Medulla oblongata (tissue), 1 donor: ENCODE measurements at regions not wholly inside any gene's neighbourhood (a gene's known extent, or its start where the extent isn't known, plus 50 kb on each side); places are given as distances from the start of the nearest gene placed in this dataset.

Source experiments
- DNase-seq: peaks from one replicate; pipeline ENCODE4 v3.0.0-alpha.2; 2015; ENCODE audit errors: extremely low spot score

DNA sequence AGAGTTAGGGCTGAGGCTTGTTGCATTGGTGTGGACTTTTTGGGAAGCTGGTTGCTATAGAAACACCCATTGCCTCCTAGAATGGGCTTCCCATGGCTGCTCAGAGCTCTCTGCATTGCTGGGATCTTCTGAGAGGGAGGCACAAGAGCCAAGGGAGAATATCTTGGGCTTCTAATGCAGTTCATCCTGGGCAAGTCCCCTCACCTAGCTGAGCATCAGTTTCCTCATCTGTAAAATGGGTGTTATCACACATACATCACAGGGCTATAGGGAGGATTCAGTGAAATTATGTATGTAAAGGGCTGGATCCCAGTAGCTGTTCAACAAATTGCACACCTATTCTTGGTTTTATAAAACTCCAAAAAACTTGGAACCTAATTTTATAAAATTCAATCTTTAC is 106.1 kb upstream of the ALDH1B1 start:
- DNase-seq, result no peak

DNA sequence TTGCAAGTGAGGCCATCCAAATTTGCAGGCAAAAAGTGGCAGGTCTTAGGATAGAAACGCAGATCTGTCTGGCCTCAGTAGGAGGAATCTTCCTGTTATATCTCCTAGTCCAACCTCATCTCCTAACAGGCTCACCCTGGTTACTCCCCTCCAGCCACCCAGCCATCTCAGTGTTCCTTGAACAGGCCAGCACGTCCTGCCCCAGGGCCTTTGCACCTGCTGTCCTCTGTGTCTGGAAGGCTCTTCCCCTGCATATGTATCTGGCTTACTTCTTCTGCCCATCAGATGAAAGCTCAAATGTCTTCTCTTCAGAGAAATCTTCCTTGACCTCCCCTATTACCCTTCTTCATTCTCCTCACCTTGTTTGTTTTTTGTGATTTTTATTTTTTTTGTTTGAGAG is 107.3 kb upstream of the ALDH1B1 start:
- no peak for DNase-seq

DNA sequence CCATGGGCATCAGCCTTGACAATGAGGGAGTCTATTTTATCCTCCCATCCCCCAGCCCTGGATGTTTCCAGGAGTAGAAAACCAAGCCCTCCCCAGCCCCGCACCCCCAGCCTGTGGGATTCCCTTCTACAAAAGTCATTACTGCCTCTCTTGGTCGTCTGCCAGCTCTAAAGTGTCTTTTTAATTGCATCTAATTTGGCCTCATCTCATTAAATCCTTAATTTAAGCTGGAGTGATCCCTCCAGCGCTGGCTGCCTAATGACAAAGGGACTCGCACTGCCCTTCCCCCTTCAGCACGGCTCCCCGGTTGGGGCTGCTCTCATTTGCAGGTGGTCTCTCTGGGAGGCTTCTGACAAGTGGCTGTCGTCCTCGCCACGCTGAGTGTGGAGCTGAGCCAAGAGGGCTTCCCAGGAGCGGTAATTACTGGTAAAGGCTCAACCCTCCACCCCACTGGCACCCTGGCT is 107.9 kb upstream of the ALDH1B1 start:
- no peak for DNase-seq

DNA sequence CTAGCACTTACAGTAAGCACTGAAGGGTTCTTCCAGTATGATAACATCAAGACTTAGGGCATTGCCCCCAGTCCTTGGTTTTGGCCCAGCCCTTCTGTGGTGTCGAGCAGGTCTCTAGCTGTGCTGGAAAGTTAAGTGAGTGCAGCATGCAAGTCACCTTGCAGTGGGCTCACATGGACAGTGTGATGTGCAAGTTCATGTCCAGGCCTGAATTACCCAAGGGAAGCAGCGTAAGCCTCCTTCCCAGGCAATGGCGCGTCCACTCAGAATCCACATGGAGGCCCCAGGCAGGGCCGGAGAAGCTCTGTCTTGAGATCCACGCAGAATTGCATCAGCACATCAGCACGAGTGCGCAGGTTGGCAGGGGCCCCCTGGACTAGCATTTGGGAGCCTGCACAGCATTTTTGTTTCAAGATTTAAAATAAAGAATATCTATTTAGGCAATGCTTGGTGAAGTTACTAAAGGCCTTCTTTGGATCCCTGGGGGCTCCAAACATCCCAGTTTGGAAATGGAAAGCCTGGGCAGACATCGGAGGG is 108.4 kb upstream of the ALDH1B1 start:
- DNase-seq, result no peak

DNA sequence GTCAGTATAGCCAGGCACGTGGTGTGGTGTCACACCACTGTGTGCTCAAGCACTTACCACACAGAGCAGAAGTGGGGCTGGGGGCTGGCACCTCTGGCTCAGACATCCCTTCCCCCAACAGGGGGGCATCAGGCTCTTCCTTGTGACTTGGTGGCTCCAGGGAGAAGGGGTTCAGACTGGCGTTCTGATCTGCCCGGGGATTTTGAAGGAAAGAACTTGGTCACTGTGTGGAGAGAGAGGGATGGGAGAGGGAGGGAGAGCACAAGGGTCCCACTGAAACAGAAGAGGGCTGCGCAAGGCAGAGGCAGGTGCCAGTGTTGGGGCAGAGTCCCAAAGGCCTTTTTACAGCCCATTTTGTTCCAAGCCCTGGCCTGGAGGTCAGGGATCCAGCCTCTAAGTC is 109.7 kb upstream of the ALDH1B1 start:
- no peak for DNase-seq

DNA sequence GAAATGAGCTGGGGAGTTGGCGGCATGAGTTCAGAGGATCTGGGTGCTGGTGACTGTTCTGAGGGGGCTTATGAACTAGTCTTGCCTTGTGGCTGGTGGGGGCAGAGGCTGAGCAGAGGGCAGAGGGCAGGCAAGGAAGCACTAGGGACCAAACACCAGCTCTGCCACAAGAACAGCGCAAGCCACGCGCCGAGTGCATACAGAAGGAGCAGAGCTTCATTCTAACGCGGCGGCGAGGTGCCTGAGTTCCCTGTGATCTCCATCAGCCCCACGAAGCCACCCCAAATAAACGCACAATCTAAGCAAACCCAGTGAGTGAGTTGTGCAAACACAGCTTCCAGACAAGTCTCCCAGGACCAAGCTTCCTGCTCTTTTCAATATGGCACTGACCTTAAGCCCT is 110.6 kb upstream of the ALDH1B1 start:
- DNase-seq, result no peak

DNA sequence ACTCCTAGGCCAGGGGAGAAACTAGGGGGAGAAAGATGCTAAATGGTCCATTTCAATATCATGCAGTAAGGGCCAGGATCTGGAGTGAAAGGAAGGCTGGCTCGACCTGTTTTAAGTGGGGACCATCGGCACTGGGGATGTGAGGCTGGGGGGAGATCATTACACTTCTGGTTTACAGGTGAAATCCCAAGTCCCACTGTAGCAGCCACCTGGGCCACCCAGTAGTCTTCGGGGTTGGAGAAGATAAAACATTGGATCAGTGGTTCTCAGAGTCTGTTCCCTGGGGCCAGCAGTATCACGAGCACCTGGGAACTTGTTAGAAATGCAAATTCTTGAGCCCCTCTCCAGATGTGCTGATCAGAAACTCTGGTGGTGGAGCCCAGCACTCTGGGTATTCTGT is 111.3 kb upstream of the ALDH1B1 start:
- no peak for DNase-seq

DNA sequence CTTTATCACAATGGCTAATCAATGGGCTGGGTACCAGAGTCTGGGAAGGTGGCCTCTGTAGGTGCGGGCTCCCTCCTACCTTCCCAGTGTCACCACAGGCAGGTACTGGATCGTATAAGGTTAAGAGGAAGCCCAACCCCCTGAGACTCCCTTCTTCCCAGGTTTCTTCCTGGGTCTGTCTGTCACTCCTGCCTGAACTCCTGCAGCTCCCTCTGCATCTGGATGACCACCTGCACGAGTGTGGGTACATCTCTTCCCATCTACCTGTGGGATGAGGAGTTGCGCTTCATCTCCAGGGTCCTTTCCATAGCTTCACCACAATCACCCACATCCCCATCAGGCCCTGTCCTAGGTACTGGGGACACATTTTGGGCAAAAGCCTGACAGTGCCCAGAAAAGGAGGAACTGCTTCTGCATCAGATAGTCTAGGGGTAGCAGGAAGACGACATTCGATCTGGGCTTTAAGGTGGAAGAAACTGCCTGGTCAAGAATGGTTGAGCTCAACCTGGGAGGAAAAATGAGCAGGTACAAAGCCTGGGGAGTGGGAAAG is 112.2 kb upstream of the ALDH1B1 start:
- no peak for DNase-seq

DNA sequence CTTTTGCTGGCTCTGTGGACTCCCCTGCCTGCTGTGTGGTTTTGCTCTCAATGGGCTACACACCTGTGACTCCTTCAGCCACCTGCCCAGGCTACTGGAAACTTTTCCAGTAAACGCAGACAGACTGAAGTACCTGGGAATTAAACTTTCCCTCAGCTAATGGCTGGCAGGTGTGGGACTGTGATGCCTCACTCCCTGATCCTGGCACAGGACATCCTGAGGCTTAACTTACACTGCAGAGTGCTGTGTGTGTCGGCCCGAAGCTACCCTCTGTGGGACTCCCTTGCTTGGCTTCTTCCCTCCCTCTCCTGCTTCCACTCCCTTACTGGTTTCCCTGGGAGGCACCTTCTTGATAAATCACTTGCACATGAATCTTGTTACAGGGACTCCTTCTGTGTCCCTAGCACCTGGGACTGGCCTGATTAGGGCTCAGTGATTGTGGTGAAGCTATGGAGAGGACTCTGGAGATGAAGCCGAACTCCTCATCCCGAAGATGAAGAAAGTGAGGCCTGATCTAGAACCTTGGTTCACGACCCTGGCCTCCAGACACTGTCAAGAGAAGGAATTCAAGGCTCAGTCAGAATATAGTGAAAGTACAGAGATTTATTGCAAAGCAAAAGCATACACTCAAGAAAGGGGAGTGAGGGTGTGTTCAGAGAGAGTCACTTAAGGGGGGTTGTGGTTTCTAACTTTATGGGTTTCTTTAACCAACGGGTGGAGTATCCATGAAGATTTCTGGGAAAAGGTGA is 113.4 kb upstream of the ALDH1B1 start:
- DNase-seq, result no peak

DNA sequence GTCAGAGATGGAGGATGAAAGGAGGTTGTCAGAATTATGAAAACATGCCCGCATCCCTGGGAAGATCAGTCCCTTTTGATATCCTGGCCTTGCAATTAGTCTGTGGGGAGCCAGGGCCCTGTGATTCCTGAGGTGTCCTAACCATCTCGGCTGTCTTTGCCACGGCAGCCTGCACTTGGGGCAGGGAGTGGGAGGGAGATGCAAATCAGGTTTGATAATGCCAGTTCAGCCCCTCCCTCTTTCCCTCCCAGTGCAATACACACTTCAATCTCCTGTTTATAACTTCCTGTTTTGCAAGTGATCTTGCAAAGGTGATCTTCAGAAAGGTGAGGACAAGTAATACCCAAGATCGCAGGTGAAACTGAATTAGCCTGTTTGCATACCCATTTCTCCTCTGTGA is 114.0 kb upstream of the ALDH1B1 start:
- no peak for DNase-seq

DNA sequence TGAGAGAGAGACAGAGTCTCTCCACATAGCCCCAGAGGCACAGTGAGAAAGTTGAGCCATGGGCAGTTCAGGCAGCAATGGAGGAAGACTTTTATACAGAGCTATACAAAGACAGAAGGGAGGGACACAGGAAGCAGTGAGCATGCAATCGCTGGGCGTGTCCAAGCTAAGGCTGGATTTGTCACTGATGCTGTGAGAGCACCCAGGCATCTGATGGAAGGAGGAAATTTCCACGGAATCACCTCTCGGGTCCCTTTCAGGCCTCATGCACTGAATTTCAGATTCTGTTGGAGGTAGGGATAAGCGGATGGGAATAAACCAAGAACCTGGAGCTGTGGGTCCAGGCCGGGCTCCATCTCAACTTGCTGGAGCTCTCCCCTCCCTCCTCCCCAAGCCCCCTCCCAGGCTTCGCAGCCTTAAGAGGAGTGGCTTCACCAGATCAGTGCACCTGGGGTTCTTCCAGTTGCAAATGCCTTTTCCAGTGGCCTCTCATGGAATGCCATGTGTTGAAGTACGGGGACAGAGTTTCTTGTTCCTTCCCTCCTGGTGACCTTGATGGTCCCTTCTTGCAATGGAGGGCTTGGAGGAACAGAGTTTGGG is 114.8 kb upstream of the ALDH1B1 start:
- no peak for DNase-seq

DNA sequence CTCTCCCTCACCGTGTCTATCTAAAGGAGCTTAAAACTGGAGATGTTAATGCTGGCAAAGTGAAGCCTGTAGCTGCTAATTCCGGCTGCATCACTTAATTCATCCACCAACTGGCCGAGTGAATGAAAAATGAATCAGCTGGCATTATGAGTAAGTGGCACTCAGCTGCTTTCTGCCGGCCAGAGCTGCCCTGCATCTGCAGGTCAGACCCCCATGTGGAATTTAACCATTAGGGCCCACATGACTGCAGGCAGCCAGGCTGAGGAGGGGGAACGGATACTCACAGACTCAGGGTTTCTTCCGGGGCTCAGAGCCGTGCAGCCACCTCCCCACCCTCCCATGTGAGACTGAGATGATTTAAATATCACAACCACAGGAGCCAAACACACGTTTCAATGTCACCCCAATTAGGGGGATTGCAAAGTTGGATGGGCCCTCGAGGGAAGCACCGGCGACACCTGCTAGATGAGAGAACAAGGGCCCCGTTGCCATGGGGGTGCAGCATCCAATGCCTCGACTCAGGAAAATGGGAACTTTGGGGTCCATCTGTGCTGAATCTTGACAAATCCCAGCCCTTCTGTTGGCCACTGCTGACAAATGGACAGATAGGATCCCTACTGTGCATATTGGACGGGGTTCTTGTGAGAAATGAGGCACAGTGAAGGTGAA is 115.6 kb upstream of the ALDH1B1 start:
- no peak for DNase-seq

DNA sequence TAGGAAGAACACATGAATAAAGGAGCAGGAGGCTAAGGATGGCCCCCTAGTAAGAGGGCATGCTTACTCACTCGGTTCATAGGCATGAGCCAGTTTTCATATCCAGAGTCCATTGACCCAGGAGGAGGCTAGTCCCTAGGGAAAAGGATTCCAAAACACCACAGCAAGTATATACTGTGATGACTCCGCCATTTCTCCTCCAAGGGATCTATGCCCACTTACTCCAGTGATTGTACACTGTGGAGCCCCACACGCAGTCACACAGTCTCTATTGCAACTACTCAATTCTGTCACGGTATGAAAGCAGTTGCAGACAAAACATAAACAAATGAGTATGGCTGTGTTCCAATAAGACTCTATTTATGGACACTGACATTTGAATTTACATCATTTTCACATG is 117.7 kb upstream of the ALDH1B1 start:
- DNase-seq, result no peak

DNA sequence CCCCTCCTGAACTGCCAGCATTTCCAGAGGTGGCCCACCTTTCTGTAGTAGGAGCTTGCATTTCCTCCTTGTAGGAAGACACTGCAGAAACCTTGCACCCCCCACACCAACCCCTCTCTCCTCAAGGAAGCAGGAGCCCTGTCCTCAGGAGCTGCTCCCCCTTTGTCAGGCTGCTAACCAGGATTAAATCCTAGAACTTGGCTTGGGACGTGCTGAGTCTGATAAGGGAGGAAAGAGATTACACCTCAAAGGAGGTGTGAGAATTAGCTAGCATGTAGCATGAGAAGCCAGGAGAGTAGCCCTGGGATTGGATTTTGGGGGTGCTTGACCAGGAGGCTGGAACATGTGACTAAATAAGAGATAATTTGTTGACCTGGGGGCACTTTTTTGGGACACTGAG is 119.8 kb upstream of the ALDH1B1 start:
- no peak for DNase-seq

DNA sequence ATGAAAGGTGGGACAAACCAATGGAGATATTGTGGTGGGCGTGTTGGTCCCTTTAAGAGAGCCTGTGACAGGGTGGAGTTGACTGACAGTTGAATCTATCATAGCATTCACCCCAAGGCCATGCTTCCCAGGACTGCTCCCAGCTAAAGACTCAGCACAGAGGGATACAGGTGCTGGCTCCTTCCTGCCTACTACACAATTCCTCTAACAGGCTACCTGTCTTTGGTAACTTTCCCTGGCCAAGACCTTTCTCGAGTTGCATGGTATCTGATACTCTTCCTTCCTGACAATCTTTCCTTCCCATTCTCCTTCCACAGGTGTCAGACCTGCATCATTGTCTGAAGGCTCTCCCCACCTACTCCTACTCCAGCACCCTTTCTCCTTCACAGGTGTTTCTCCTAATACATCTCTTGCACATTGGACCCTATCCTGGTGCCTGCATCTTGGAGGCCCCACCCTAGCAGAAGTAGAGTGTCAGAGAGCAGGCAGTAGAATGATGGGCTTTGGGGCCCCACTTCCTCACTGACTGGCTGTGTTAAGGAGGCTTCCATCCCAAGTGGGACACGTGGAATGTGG is 120.7 kb upstream of the ALDH1B1 start:
- no peak for DNase-seq

DNA sequence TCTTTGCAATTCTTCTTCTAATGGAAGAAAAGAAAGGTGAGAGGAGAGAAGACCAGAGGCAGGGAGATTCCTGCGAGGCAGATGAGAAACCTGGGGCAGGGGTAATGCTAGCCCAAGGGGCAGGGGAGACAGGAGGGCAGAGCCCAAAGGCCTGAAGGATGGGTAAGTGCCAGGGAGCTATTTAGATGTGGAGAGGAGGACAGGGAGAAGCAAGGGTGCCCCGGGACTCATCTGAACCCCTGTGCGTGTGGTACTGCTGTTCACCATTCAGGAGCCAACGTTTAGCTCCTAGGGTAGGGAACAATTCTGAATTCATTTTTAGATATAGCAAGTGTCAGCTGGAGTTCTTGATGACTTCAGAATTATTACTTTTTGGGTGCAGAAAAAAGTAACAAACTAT is 122.7 kb upstream of the ALDH1B1 start:
- no peak for DNase-seq

DNA sequence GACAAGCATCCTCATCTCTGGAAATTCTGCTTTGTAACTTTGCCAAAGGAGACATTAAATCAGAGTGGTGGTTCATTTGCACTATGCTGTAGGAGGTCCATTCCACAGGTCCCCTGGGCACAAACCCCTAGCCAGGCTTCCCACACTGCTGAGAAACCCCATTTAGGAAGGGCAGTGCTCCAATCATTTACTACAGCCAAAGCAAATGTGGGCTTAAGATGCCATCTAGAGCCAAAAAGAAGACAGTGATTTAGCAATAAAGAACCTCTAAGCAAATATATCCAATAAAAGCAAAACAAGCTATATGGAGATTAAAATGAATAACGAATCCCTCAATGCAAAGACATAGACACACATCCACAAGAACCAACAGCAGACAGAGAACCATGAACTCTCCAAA is 129.0 kb upstream of the ALDH1B1 start:
- no peak for DNase-seq

DNA sequence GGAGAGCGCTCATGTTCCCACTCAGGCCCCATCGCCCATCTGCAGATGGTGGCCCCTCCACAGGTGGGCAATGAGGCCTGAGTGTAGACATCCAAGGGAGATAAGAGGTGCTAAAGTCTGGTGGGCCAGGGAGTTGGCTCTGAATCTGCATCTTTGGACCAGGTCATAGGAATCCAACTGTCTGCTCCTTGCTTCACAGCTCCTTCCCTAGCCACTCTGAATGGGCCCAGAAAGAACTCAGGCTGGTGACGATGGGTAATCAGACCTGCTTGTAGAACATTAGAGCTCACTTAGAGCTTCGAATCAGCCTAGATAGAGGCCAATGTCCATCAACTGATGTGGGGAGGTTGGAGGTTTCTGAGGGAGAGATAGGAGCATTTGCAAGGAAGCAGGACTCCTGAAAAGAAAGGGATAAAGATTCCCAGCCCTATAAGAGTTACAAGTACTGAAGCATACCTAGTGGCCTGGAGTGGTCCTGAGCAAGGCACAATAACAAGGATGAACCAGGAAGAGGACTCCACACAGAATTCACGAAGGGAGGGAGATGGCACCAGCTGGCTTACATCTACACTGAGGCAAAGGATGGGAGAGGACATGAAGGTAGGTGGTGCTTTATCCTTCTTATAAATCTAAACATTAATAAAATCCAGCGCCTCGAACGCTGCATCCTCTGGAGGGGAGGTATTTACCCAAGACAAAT is 132.8 kb upstream of the ALDH1B1 start:
- DNase-seq, result no peak

DNA sequence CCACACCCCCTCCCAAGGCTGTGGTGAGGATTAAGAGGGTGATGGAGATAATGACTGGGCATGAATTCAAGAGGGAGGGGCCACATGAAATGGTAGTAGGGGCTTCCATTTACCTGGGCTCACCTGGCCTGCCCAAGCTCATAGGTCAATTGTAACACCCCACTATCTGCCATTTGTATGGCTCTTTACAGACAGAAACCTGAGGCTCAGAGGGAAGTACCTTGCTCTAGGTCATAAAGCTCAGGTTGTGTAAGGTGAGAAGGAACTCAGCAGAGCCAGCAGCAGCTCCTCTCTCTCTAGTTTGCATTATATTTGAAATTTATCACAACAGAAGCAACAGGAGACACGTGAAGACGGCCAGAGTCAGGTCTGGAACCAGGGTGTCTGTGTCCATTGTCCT is 133.4 kb upstream of the ALDH1B1 start:
- no peak for DNase-seq

DNA sequence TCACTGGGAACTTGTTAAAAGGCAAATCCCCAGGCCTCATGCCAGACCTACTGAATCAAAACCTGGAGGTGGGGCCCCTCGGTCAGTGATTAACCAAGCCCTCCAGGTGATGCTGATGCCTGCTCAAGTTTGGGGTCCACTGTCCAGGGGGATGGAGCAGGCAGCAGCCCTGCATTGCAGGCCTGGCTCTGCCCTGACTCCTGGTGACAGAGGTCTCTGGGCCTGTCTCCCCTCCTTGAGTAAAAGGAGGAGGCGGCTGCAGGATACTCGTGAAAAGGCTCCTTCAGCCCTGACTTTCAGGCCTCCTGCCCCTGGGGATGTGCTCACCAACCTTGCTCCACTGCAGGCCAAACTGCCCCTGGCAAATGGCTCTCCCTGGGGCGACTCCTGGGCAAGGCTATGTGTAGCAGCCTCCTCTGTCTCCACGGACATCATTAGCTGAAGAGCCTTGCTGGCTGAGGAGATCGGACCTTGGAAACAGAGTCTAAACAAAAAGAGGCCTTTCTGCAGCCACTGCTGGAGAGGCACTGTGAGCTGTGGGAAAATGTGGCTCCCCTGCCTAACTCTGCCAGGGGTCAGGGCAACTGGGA is 134.8 kb upstream of the ALDH1B1 start:
- no peak for DNase-seq

DNA sequence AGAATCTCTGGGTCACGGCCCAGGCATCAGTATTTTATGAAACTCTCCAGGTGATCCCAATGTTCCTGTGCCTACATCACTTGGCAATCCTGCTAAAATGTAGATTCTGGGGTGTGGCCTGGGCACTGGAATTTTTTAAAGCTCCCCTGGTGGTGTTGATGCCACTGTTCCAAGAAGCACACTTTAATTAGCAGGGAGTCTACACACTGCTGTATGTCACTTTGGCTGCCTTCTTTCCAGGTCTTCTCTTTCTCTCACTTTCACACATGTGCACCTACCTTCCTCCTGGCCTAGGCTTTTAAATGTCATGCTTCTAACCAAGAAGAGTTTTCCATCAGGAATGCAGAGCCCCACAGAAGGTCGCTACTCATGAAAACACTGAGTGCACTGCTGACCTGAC is 136.0 kb upstream of the ALDH1B1 start:
- no peak for DNase-seq
